HG03378 (cell line): ENCODE measurements at regions not wholly inside any gene's neighbourhood (a gene's known extent, or its start where the extent isn't known, plus 50 kb on each side); places are given as distances from the start of the nearest gene placed in this dataset.
"Not testable (repeated sequence)": the region's sequence is repeated elsewhere in the genome, so short reads cannot be mapped to it uniquely, and the experiment has no call there.

Experiments used
- ATAC-seq: cut with Tn5 transposase; IDR thresholded peaks from one replicate; pipeline ENCODE4 v1.9.1; 2021; ENCODE audit warnings: mild to moderate bottlenecking, moderate library complexity; ENCODE audit not compliant: unreplicated experiment

DNA sequence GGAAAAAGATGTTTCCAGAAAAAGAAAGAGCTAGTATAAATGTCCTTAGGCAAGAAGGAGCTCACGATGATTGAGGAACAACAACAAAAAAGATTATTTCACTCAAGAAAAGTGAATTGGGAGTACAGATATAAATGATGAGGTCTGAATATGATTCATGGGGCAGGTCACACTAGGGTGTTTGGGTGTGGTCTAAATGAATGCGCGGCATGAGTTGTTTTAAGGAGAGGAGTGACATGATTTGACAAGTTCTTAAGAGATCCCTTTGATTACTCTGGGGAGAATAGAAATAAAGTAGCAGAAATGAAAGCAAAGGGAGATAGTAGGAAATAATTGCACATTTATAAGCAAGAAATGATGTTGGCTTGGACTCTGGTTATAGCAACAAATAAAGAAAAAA lies 59.3 kb downstream of the NUTM2D start:
- ATAC-seq = not testable (repeated sequence)

DNA sequence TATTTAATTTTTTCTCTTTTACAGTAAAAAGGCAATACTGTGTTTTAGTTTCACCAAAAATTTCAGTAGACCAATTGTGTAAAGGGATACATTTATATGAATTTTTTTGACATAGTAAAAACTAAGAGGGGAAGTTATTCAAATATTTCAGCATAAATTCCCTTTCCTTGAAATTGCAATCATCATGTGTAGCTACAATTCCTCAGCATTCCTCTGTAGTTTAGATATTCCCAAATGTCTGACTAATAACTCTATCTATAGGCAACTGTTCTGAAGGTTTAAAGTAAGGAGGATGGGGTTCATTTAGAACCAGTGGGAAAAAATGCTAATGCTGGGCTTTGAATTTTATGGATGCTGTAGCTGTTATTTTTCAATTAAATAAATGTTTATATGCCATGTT lies 65.1 kb downstream of the NUTM2D start:
- ATAC-seq = not testable (repeated sequence)

DNA sequence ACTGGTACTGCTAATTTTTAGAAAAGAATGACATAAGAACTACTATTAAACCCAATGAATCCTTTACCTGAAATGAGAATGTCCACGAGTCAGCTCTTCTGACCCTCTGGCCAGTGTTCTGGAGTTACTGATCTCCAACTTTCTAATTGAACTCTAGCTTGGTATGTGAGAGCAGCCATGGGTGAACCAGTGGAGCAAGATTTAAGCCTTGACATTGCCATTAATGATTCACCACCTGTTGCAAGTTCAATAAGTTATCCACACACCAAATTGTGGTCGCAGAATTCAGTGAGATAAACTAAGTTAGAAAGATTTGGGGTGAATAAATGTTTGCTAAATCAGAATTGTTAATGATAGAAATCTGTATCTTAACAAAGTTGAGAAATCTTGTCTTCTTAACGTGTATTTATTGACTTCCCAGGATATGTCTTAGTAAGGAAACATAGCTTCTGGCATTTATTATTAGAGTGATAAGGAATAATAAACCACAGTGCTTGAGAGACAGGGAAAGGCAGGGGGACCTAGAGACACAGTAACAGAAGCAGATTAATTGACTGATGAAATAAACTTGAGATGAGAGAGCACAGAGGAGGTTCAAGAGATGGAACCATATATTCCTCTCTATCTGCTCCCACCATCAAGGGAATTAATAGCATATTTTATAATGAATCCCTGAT lies 67.3 kb downstream of the NUTM2D start:
- ATAC-seq = not testable (repeated sequence)

DNA sequence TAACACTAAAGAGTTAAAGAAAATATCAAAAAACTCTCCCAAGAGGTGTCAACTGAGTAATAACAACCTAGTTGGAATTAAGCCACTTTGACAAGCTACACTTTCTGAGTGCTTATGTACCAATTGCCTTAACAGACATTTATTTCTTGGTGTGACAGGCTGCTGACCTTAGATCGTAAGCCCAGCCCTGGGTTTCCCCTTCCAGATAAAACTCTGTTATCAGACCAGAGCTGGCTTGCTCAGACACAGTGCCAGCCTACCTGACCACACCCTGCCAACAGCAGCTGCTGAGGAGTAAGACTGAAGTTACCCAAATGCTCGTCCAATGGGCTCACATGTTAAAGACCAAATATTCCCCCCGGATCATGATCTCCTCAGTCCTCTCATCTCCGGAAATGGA lies 70.9 kb upstream of the MINPP1 start:
- ATAC-seq = not testable (repeated sequence)

DNA sequence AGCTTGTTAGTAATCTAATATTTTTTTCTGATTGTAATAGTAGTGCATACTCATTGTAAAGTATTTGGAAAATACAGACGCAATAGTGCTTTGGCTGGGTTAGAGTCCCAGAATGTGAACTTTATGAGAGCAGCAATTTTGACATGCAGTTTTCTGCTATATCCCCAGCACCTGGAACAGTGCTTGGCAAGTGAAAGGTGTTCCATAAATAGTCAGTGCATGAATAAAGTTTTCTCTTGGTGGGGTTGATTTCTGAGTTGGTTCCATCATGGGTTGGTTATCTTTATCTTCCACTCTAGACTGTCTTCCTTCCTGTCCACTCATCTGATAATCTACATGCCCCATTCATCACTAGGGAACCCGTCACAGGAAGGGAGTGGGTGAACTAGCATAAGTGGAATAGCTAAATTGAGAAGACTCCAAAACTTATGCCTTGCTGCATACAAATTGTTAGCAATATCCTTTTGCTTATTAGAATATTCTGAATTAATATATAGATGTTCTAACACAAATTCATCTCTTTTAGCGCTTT lies 69.3 kb upstream of the MINPP1 start:
- ATAC-seq = not testable (repeated sequence)

DNA sequence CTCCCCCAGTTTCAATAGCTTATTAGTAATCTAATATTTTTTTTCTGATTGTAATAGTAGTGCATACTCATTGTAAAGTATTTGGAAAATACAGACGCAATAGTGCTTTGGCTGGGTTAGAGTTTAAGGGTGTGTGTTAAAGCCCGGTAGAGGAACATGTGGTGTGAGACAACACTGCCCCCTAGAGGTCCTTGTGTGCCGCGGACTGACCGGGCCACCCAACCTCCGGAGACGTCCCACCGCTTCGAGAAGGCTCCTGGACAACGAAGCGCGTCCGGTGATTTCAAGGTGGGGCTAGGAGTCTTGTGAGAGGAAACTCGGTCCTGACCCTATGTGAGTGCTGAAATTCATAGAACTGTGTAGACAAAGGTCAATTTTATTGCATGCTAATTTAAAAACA lies 68.6 kb upstream of the MINPP1 start:
- peak; percentile 67 for ATAC-seq

DNA sequence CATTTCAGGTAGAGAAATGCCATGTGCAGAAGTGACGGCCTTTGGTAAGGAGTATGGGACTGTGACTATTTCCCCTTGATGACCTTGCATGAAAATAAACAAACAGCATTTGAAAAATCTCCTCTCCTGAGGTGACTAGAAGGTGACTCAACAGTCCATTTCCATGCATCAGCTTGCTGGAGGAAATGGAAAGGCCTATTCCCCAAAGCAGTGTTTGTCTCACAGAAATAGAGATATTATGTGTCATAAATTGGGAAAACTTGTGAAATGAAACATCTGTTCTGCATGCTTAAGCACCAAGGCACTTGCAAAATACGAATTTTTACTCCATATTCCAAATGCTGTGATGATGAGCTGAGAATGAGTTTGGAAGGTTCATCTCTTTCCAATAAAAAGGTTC lies 67.2 kb upstream of the MINPP1 start:
- not testable (repeated sequence) for ATAC-seq
